ENCODE measurements at regions not wholly inside any gene's neighbourhood (a gene's known extent, or its start where the extent isn't known, plus 50 kb on each side); places are given as distances from the start of the nearest gene placed in this dataset.

- no peak for TF ChIP-seq CEBPB (IDR thresholded peaks at IDR 0.05)
- TF ChIP-seq EGR1 (IDR thresholded peaks at IDR 0.05) = no peak
- no peak for TF ChIP-seq REST (IDR thresholded peaks at IDR 0.05; ENCODE audit: low read depth)
- no peak for TF ChIP-seq EP300 (IDR thresholded peaks at IDR 0.05; ENCODE audit: borderline replicate concordance)
- TF ChIP-seq NFIC (IDR thresholded peaks at IDR 0.05) = no peak
- TF ChIP-seq CREB1 (IDR thresholded peaks at IDR 0.05; ENCODE audit: low read depth) = no peak
- TF ChIP-seq MAX (IDR thresholded peaks at IDR 0.05) = no peak
- TF ChIP-seq YY1 (IDR thresholded peaks at IDR 0.05; ENCODE audit: low read depth) = no peak
- TF ChIP-seq FOXM1 (IDR thresholded peaks at IDR 0.05; ENCODE audit: borderline replicate concordance, low read depth) = no peak
- TF ChIP-seq RAD21 (IDR thresholded peaks at IDR 0.05; ENCODE audit: low read depth) = no peak
- TF ChIP-seq TAF1 (IDR thresholded peaks at IDR 0.05; ENCODE audit: low read depth) = no peak
Measured at GRCh38 chr2:200744201-200744602, 67.5 kb upstream of the BZW1 start.
